ENCODE measurements at regions not wholly inside any gene's neighbourhood (a gene's known extent, or its start where the extent isn't known, plus 50 kb on each side); places are given as distances from the start of the nearest gene placed in this dataset.

GRCh38 chr2:181152226-181152625 is 171.8 kb downstream of the UBE2E3 start:
- peak; percentile 75 for DNase-seq

GRCh38 chr2:181152701-181153100 is 172.3 kb downstream of the UBE2E3 start:
- DNase-seq = peak; percentile 38

DNA sequence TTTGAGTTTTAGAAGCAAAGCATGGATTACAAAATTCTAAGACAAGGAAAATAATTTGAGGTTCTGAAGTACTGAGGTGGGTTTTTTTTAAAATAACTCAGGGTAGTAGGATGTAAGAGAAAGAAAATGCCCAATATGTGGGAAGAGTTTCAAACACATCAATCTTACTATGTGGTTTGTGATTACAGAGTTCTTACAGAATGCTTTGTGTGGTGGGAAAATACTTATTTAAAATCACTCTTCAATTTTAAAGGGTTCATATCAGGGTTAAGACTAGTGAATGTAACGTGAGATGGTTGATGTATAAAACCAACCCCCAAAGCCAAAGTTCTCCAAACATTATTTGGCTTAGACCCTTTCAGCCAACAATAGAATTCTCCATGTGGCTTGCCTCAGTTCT is 173.5 kb downstream of the UBE2E3 start:
- DNase-seq = peak; percentile 24

DNA sequence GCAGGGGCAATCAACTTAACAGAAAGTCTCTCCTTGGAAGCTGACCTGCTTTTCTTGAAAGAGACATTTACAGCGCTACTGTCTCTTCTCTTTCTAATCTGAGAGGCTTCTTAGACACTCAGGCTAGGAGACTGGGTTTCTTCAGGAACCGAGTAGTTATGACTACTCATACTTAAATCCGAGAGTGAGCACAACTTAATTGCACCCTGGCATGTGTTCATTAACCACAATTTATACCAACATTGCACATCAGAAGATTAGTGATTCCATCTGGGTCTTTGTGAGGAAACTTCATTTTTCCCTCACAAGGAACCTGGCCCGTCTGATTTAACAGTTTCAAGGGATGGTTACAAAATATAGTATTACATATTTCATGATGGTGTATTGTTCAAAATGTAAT is 176.9 kb downstream of the UBE2E3 start:
- DNase-seq = no peak

DNA sequence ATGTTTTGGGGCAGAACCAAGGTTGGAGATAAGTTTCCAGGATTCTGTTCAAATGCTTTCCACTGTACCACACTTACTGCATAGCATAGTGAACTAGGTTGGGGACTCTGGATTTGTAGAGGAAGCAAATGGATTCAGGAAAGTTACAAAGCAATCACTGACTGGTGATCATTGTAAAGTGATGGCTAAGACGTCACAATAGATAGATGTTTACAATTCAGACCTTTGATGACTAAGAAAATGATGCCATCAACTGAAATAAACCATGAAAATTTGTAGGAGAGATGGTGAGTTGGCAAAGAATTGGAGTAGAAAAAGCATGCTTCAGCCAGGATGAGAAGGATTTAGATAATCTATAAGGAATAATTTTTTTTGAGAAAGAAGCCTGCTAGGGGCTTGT is 178.0 kb downstream of the UBE2E3 start:
- DNase-seq = no peak

GRCh38 chr2:181161615-181162014 is 181.2 kb downstream of the UBE2E3 start:
- no peak for DNase-seq

- no peak for DNase-seq
Measured at GRCh38 chr2:181163139-181163538, 182.7 kb downstream of the UBE2E3 start.

DNA sequence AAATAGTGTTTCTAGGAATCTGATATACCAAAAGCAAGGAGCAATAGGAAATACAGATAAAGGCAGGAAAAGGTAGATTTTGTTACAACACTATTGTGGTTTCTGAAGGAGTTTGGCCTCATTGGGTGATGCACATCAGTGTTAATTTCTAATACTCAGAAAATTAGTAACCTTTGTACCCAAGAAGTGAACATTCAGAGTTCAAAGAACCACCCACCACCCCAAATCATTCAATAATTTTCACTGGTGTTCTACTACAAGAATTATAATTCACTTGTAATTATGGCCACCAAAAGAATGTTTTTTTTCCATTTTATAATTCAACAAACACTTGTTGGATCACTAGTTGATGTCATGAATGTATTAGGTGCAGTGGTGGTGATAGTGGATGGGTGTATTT is 183.3 kb downstream of the UBE2E3 start:
- DNase-seq = no peak

DNA sequence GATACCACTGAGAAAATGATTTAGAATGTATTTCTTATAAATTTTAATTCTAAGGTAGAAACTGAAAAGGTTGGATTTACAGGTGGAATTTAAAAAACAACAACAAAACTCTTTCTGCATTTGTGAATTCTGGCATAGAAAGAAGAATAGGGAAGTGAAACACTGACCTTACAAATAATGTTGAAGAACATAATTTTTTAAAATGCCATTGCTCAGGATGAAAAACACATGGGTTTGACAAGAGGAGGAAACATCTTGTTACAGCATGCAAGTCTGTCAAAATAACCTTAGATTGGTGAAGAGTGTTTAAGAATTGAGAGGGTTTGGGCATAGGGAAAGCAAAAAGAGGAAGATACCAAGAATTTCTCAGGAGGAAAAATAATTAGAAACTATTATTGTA is 184.3 kb downstream of the UBE2E3 start:
- no peak for DNase-seq

DNA sequence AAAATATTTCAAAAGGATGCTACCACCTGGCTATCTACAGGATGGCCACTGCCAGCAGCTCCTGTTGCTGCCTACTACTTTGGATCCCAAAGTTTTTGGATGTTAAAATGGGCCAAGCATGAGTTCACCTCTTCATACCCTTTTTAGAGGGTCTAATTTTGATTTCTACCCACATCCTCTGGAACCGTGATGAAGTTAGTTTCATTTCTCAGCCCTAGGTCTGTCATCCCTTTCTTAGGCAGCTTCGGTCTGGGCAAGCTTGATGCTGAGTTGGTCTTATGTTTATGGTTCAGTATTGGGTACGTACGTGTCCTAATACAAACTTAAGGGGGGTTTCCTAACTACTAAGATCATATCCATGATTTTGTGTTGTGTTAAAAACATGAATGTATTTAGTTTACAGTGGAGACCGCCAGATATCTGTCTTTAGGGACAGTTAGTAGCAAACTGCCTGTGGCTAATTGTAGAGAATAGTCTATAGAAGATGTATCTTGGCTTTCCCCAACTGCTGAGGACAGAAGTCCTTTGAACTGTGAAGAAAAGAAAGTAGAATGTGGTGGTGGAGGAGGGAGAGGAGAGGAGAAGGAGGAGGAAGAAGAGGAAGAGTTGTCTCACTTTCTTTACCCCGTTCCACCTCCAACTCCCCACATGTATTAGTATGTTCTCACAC is 184.9 kb downstream of the UBE2E3 start:
- no peak for DNase-seq

DNA sequence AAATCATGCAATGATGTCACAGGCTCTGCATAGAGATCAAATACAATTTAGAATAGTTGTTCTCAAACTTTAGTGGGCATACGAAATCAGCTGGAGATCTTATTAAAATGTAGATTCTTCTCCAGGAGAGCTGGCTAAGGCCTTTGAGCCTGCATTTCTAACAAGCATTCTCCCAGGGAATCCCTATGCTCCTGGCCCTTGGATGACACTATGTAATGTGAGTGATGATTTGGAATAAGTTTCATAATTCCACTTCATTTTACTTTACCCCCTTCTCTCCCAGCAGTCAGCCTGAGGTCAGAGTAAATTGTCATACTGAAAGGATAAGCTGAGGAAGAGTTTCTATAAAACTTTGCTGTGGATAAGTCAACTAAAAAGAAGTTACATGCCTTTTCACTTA is 189.1 kb downstream of the UBE2E3 start:
- peak; percentile 36 for DNase-seq

- no peak for DNase-seq
Measured at GRCh38 chr2:181170256-181170655, 189.9 kb downstream of the UBE2E3 start.

GRCh38 chr2:181172676-181173075 is 192.3 kb downstream of the UBE2E3 start:
- DNase-seq = no peak

DNA sequence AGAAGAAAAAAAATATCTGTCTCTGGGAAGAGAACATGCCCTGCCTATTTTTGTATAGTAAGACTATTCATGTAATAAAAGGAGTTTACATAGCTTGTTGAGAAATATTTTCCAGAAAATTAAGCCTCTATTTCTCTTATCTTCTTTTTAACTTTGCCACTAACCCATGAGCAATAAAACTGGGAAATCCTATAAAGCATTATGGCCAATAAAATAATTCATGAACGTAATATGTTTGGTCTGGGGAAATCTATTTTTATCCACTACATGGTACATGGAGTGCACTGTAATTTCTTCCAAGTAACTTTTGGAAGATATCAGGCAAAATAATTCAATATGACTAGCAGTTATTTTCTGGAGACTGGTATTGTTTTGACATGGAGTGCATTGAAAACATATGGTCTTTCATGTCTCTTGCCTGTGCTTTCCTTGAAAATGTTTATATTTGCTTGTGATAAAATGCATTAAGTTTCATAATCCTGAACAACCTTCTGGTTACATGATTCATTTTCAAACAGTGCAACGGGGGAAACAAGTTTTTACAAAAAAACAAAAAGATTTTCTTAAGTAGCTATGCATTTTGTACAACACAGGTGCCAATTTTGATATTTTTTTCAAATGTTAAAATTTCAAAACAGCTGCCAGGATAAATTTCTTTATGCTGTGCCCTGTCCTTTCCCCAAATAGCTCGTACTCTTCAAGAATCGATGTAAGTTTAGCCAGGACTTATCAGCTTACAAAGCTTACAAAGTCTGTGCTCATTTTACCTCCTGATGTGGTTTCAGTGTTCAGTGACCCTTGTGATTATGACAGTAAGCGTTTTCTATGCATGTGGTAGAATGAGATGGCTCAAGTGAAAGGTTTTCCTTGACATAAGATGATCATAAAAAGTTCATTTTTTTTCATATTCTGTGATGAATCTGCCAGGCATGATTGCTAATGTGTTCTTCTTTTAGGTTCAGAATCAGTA is 194.5 kb downstream of the UBE2E3 start:
- no peak for DNase-seq

- no peak for DNase-seq
Measured at GRCh38 chr2:181176540-181176939, 196.1 kb downstream of the UBE2E3 start.

GRCh38 chr2:181177376-181177775 is 197.0 kb downstream of the UBE2E3 start:
- DNase-seq = peak; percentile 27

DNA sequence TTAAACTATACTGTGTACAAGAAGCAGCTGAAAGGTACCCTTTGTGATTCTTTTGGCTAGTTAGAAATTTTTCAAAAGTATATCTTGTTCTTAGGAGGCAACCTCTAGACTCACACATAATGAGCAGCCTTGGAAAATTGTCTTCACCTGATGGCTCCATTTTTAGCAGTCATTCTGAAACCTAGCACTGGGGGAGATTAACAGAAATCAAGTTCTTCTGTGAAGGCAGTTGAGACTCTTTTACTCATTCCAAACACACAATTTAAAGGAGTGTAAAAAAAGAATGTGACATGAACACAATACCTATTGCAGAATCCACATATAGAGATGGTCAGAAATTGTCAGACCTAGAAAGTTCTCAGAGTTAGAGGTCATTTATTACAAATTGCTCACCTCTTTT is 197.7 kb downstream of the UBE2E3 start:
- DNase-seq = no peak

DNA sequence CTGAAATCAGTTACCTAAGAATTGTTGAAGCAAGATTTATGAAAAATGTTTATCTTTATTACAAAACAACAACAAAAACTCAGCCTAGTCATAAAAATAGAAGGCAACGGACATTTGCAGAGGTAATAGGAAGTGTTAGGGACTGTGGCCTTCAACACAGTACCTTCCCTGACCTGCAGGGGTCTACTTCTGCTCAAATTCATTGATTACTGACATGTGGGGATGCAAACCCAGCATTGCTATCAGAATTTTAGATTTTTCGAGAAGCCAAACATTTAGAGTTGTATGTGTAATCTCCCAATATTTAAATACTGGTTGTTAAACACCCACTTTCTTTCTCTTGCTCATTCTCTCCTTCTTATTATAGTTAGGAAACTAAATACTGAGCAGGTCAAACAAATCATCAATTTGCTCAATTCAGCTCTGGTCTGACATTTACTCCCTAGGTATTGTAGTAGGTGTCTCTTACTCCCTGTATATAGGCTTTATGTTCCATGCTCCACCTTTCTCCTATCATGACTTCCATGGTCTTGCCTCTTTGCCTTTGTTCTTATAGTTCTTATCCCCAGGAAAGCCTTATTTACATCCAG is 198.5 kb downstream of the UBE2E3 start:
- no peak for DNase-seq

GRCh38 chr2:181183878-181184542 is 203.6 kb downstream of the UBE2E3 start:
- no peak for DNase-seq

DNA sequence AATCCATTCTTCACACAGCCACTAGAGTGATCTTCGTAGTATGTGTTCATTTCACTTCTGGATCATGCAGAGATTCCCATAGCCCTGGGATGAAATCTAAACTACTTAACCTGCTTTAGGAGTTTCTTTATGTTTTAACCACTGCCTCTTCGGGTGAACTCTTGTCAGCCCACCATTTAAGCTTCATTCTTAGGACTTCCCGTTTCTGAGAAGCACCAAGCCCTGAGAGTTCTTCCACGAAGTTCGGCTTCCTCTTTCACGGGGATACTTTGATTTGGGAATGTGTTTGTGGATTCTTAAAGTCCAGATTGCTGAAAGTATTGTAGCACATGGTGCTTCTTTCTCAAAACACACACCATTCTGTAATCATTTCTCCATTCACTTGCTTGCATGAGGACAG is 205.0 kb downstream of the UBE2E3 start:
- no peak for DNase-seq

DNA sequence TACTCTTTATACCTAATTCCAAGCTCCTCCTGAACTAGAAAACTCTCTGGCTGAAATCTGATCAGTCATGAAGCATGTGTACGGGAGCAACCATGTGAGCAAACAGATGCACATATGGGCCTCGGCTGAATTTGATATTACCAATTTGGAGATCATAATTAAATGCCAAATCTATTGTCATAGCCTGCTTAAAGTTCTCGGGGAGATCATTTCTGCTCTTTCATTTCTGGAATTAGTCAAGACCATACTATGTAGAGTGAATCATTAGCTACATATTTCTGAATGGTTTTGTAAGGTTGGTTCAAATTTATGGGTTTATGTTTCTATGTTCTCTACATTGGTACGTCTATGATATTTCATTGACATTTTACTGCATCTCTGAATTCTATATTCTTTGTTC is 205.5 kb downstream of the UBE2E3 start:
- peak; percentile 37 for DNase-seq

DNA sequence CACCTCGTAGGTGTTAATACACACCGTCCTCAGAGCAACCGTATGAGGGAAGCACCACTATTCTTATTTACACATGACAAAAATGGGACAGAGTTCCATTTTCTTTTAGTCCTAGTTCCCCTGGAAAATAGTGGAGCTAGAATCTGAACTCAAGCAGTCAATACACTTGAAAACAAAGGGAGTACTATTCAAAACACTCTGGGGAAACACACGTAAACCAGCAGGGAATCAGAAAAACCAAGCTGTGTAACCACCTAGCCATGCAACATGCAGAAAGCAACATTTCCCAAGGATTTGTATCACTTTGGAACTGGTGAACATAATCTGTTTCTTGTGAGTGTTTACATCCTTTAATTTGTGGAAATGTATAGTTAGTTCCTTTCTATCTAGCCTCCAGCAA is 208.2 kb downstream of the UBE2E3 start:
- no peak for DNase-seq

DNA sequence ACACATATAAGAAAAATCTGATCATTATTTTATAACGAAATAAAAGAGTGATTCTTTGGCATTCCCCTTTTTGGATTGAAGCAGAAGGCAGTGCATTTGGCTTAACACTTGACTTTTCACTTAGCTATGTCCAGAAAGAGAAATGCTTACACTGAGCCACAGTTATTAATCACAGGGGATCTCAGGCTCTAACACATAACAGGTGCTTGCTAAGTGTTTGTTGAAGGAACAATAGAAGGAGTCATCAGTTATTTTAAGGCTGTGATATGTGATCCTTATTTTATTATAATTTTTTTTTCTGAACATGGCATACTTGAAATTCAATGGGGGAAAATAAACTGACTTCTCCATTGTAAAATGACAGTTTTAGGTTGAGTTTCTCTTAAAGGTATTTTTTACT is 209.5 kb downstream of the UBE2E3 start:
- no peak for DNase-seq

Data from fibroblast of skin of back (primary cell).